Mesothelial cell of epicardium (in vitro differentiated cells): ENCODE measurements at regions not wholly inside any gene's neighbourhood (a gene's known extent, or its start where the extent isn't known, plus 50 kb on each side); places are given as distances from the start of the nearest gene placed in this dataset.

ENCODE experiments used
- DNase-seq, 2 experiments: peaks; one replicate each; pipeline ENCODE4 v3.0.0; 2021; ENCODE audit warnings: low spot score in 2 of 2; ENCODE audit not compliant: unreplicated experiment in 2 of 2
- H3K27ac Mint-ChIP-seq: 2 replicates; pipeline ENCODE4 v1.8.0; 2021; ENCODE audit warnings: mixed read lengths
- H3K27me3 Mint-ChIP-seq: 2 replicates; pipeline ENCODE4 v1.8.0; 2021; ENCODE audit warnings: low read depth, mixed read lengths
- H3K36me3 Mint-ChIP-seq: 2 replicates; pipeline ENCODE4 v1.8.0; 2021; ENCODE audit warnings: mixed read lengths
- H3K4me1 Mint-ChIP-seq: 2 replicates; pipeline ENCODE4 v1.8.0; 2021; ENCODE audit warnings: mixed read lengths
- H3K4me3 Mint-ChIP-seq: 2 replicates; pipeline ENCODE4 v1.8.0; 2021; ENCODE audit warnings: mild to moderate bottlenecking, moderate library complexity, mixed read lengths
- H3K9me3 Mint-ChIP-seq: 2 replicates; pipeline ENCODE4 v1.8.0; 2021; ENCODE audit warnings: mixed read lengths
- TF ChIP-seq, protein P1 (sequence below): fragments of 200-600 bp; sonication (generic); IDR thresholded peaks from one replicate; pipeline ENCODE4 v1.5.0; 2021; ENCODE audit warnings: antibody characterized with exemption; ENCODE audit not compliant: unreplicated experiment

GRCh38 chr11:122313581-122313980 lies 197.6 kb upstream of the BLID start:
- H3K36me3 Mint-ChIP-seq: no peaks in the 10 kb centered on the region

DNA sequence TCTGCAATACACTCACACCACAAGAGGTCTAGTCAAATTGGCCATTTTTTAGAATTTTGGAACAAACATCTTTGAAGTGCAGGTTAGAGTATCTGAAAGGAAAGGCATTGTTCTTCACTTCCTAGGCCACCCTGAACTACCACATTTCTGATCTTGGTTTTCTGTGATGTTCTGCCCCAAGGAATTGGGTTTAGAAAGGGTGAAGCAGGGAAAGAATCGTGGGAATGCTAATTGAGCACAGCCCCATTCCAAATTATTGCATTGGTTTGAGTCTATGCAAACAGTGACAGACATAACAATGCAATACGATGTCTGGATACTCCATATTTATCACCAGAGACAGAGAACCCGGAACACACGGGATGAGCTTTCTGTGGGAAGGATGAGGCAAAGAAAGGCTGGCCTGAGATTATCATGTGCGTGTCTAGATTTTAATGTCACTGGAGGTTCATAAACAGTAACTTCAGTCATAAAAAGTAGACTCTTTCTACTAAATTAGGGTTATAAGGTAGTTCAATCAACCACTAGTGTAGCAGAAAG lies 195.3 kb upstream of the BLID start:
- peak overlapping the region; percentile 1 for H3K27ac Mint-ChIP-seq
- no peak for DNase-seq
- H3K9me3 Mint-ChIP-seq: no peaks in the 10 kb centered on the region
- no peak overlapping the region for H3K4me3 Mint-ChIP-seq
- H3K36me3 Mint-ChIP-seq: no peaks in the 10 kb centered on the region
- peaks cover 8% of the 10 kb centered on the region for H3K27me3 Mint-ChIP-seq
- H3K4me1 Mint-ChIP-seq: peaks cover 37% of the 10 kb centered on the region
- TF ChIP-seq, protein P1, sequence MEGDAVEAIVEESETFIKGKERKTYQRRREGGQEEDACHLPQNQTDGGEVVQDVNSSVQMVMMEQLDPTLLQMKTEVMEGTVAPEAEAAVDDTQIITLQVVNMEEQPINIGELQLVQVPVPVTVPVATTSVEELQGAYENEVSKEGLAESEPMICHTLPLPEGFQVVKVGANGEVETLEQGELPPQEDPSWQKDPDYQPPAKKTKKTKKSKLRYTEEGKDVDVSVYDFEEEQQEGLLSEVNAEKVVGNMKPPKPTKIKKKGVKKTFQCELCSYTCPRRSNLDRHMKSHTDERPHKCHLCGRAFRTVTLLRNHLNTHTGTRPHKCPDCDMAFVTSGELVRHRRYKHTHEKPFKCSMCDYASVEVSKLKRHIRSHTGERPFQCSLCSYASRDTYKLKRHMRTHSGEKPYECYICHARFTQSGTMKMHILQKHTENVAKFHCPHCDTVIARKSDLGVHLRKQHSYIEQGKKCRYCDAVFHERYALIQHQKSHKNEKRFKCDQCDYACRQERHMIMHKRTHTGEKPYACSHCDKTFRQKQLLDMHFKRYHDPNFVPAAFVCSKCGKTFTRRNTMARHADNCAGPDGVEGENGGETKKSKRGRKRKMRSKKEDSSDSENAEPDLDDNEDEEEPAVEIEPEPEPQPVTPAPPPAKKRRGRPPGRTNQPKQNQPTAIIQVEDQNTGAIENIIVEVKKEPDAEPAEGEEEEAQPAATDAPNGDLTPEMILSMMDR: no peak

More at GRCh38 chr11:122313581-122313980, 197.6 kb upstream of the BLID start:
- Mint-ChIP-seq H3K27ac (no peak overlapping the region), H3K27me3 (peaks cover 3% of the 10 kb centered on the region), H3K4me1 (peaks cover 36% of the 10 kb centered on the region), H3K4me3 (no peak overlapping the region), H3K9me3 (no peaks in the 10 kb centered on the region)
- TF ChIP-seq, protein P1: no peak
- DNase-seq: no peak

- Mint-ChIP-seq H3K4me3 (no peak overlapping the region), H3K27ac (no peak overlapping the region), H3K27me3 (peaks cover 8% of the 10 kb centered on the region), H3K36me3 (no peaks in the 10 kb centered on the region), H3K9me3 (no peaks in the 10 kb centered on the region), H3K4me1 (peaks cover 32% of the 10 kb centered on the region)
- DNase-seq: no peak
- TF ChIP-seq, protein P1: no peak
Measured at GRCh38 chr11:122310766-122311165, 194.8 kb upstream of the BLID start.

DNA sequence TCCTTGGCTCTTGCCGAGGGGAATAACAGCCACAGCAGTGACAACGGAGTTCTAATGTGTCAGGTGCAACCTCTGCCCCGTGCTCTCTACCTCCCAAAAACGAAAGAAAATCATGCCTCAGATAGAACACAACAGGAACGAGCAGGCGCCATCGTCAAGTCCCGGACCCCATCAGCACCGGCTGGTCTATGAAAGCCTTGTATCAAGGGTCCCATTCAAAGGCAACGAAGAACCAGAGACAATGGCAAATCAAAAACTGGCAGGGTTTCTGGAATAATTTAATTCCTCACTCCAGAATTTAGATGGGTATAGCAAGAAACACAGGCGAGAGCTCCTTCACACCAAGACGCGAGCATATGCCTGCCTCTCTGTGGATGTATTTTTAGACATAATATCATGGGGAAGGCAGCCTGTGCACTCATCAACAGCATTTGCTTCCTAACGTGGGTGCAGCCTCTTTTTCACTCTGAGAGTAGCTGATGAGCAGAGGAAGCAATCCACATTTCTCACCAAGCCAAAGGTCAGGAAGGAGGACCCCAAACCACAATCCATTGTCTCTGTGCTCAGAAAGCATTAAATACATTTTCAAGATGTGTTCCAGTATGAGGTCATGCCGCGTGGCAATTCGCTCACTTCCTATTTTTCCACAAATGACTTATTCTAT lies 193.4 kb upstream of the BLID start:
- DNase-seq: no peak
- H3K4me3 Mint-ChIP-seq: no peak overlapping the region
- peaks cover 8% of the 10 kb centered on the region for H3K27me3 Mint-ChIP-seq
- no peaks in the 10 kb centered on the region for H3K36me3 Mint-ChIP-seq
- TF ChIP-seq, protein P1: no peak
- no peaks in the 10 kb centered on the region for H3K9me3 Mint-ChIP-seq
- H3K4me1 Mint-ChIP-seq: peaks cover 39% of the 10 kb centered on the region
- no peak overlapping the region for H3K27ac Mint-ChIP-seq

- Mint-ChIP-seq H3K27me3 (peaks cover 8% of the 10 kb centered on the region), H3K9me3 (no peaks in the 10 kb centered on the region), H3K4me1 (peaks cover 39% of the 10 kb centered on the region), H3K27ac (no peak overlapping the region), H3K36me3 (no peaks in the 10 kb centered on the region), H3K4me3 (no peak overlapping the region)
- no peak for DNase-seq
- TF ChIP-seq, protein P1: no peak
Measured at GRCh38 chr11:122308226-122308625, 192.2 kb upstream of the BLID start.
